Mesenchymal stem cell (in vitro differentiated cells and primary cell): ENCODE measurements at regions not wholly inside any gene's neighbourhood (a gene's known extent, or its start where the extent isn't known, plus 50 kb on each side); places are given as distances from the start of the nearest gene placed in this dataset.

Experiments used
- DNase-seq: peaks from one replicate; pipeline ENCODE4 v3.0.0-alpha.2; 2013
- H2AFZ ChIP-seq: one replicate; pipeline ENCODE4 v1.6.1; 2013; ENCODE audit warnings: low read depth, mild to moderate bottlenecking, control low read depth, inconsistent platforms, low read length, moderate library complexity
- H2AK5ac ChIP-seq: 2 replicates; pipeline ENCODE4 v1.6.1; 2013; ENCODE audit warnings: low read length, moderate library complexity, mild to moderate bottlenecking, inconsistent platforms; ENCODE audit not compliant: severe bottlenecking
- H2BK120ac ChIP-seq: one replicate; pipeline ENCODE4 v1.6.1; 2013; ENCODE audit warnings: low read depth, mild to moderate bottlenecking, inconsistent platforms, low read length, moderate library complexity
- H2BK12ac ChIP-seq, 2 experiments: one replicate each; pipeline ENCODE4 v1.6.1; 2013; ENCODE audit warnings: inconsistent platforms in 2 of 2, low read length in 2 of 2, mild to moderate bottlenecking in 2 of 2, moderate library complexity in 2 of 2, control low read depth in 1 of 2
- H2BK15ac ChIP-seq: one replicate; pipeline ENCODE4 v1.6.1; 2013; ENCODE audit warnings: mild to moderate bottlenecking, low read depth, inconsistent platforms; ENCODE audit not compliant: poor library complexity, severe bottlenecking
- H2BK5ac ChIP-seq: 2 replicates; pipeline ENCODE4 v1.6.1; 2013; ENCODE audit warnings: low read depth, mild to moderate bottlenecking, low read length, control low read depth, inconsistent platforms; ENCODE audit not compliant: poor library complexity, severe bottlenecking
- H3K14ac ChIP-seq, 2 experiments: one replicate each; pipeline ENCODE4 v1.6.1; 2013; ENCODE audit warnings: inconsistent platforms in 2 of 2, low read length in 2 of 2, control low read depth in 1 of 2, mild to moderate bottlenecking in 1 of 2, moderate library complexity in 1 of 2
- H3K18ac ChIP-seq, 2 experiments: one replicate each; pipeline ENCODE4 v1.6.1; 2013; ENCODE audit warnings: inconsistent platforms in 2 of 2, low read length in 2 of 2, control low read depth in 1 of 2, low read depth in 1 of 2, mild to moderate bottlenecking in 1 of 2
- H3K23ac ChIP-seq, 2 experiments: one replicate each; pipeline ENCODE4 v1.6.1; 2013; ENCODE audit warnings: inconsistent platforms in 2 of 2, low read length in 2 of 2, mild to moderate bottlenecking in 2 of 2, moderate library complexity in 2 of 2, control low read depth in 1 of 2
- H3K27ac ChIP-seq: 2 replicates; pipeline ENCODE4 v1.5.1; 2013; ENCODE audit warnings: mild to moderate bottlenecking, moderate library complexity, low read length, control low read depth, inconsistent platforms; ENCODE audit not compliant: poor library complexity, severe bottlenecking
- H3K27me3 ChIP-seq, 2 experiments: 2 replicates each; pipeline versions ENCODE4 v1.6.1 to v1.7.0; 2013; ENCODE audit warnings: low read length in 2 of 2, mild to moderate bottlenecking in 2 of 2, moderate library complexity in 2 of 2, control low read depth in 1 of 2, inconsistent platforms in 1 of 2; ENCODE audit not compliant: control insufficient read depth in 1 of 2, insufficient read depth in 1 of 2
- H3K36me3 ChIP-seq, 2 experiments: 2 replicates each; pipeline versions ENCODE4 v1.6.1 to v1.7.0; 2013; ENCODE audit warnings: low read length in 2 of 2, control low read depth in 1 of 2, inconsistent platforms in 1 of 2, low read depth in 1 of 2, mild to moderate bottlenecking in 1 of 2; ENCODE audit not compliant: insufficient read depth in 2 of 2, control insufficient read depth in 1 of 2
- H3K4ac ChIP-seq, 2 experiments: one replicate each; pipeline ENCODE4 v1.6.1; 2013; ENCODE audit warnings: inconsistent platforms in 2 of 2, low read length in 2 of 2, mild to moderate bottlenecking in 2 of 2, moderate library complexity in 2 of 2, control low read depth in 1 of 2, low read depth in 1 of 2
- H3K4me1 ChIP-seq: 2 replicates; pipeline ENCODE4 v1.6.1; 2013; ENCODE audit warnings: low read depth, low read length, control low read depth; ENCODE audit not compliant: control insufficient read depth, insufficient read depth
- H3K4me2 ChIP-seq: 2 replicates; pipeline ENCODE4 v1.6.1; 2013; ENCODE audit warnings: low read length, mild to moderate bottlenecking, inconsistent platforms; ENCODE audit not compliant: poor library complexity, severe bottlenecking
- H3K4me3 ChIP-seq, 2 experiments: 2 replicates each; pipeline versions ENCODE4 v1.5.1 to v1.7.0; 2013; ENCODE audit warnings: low read length in 2 of 2, mild to moderate bottlenecking in 2 of 2, control low read depth in 1 of 2, low read depth in 1 of 2; ENCODE audit not compliant: insufficient read depth in 1 of 2
- H3K79me1 ChIP-seq: replicated peaks from 2 replicates; pipeline ENCODE4 v1.6.1; 2013; ENCODE audit warnings: mild to moderate bottlenecking, control low read depth, low read length, inconsistent platforms; ENCODE audit not compliant: poor library complexity, severe bottlenecking
- H3K9ac ChIP-seq: 2 replicates; pipeline ENCODE4 v1.7.0; 2013; ENCODE audit warnings: mild to moderate bottlenecking, low read length, moderate library complexity
- H3K9me3 ChIP-seq: 2 replicates; pipeline ENCODE4 v1.7.0; 2013; ENCODE audit warnings: mild to moderate bottlenecking, low read length; ENCODE audit not compliant: control insufficient read depth
- H4K8ac ChIP-seq: one replicate; pipeline ENCODE4 v1.6.1; 2013; ENCODE audit warnings: inconsistent platforms, mild to moderate bottlenecking, low read length, moderate library complexity
- H4K91ac ChIP-seq: one replicate; pipeline ENCODE4 v1.6.1; 2013; ENCODE audit warnings: mild to moderate bottlenecking, low read length, inconsistent platforms
- WGBS: methylation state at CpG from one replicate; pipeline ENCODE4 v1.1.7; 2013; ENCODE audit warnings: mixed read lengths; 5-methylcytosine and 5-hydroxymethylcytosine counted together

GRCh38 chr14:56703947-56704346 lies 106.3 kb downstream of the OTX2 start:
- Histone ChIP-seq H3K4ac (no peak overlapping the region), H3K27me3 (peaks cover 0 to 4% of the 10 kb centered on the region in 2 experiments), H4K8ac (no peak overlapping the region), H4K91ac (no peak overlapping the region), H2AFZ (no peak overlapping the region), H2BK5ac (no peak overlapping the region), H3K23ac (no peak overlapping the region), H3K27ac (no peak overlapping the region), H2BK12ac (no peak overlapping the region), H3K4me2 (no peak overlapping the region), H3K9ac (no peak overlapping the region), H3K4me1 (no peaks in the 10 kb centered on the region), H3K18ac (no peak overlapping the region), H3K9me3 (no peaks in the 10 kb centered on the region), H2AK5ac (no peak overlapping the region), H3K14ac (no peak overlapping the region), H3K4me3 (no peak overlapping the region), H3K36me3 (no peaks in the 10 kb centered on the region), H2BK120ac (no peak overlapping the region), H3K79me1 (no peaks in the 10 kb centered on the region), H2BK15ac (no peak overlapping the region)
- WGBS, result 56% methylated on average over 4 of the region's 6 CpGs
- no peak for DNase-seq

DNA sequence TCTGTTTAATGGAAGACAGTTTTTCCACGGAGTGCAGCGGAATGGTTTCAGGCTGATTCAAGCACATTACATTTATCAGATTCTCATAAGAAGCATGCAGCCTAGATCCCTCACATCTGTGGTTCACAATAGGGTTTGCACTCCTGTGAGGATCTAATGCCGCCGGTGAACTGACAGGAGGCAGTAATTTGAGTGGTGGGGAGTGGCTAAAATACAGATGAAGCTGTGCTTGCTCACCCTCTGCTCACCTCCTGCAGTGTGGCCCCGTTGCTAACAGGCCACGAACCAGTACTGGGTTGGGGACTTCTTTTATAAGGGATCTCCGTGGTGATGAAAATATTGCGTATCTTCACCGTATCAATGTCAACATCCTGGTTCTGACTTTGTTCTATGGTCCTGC lies 107.8 kb downstream of the OTX2 start:
- DNase-seq, result no peak
- Histone ChIP-seq H3K79me1 (no peaks in the 10 kb centered on the region), H3K36me3 (no peaks in the 10 kb centered on the region), H3K27ac (no peak overlapping the region), H4K8ac (no peak overlapping the region), H2AK5ac (no peak overlapping the region), H2BK5ac (no peak overlapping the region), H3K18ac (no peak overlapping the region), H3K4me3 (no peak overlapping the region), H3K14ac (no peak overlapping the region), H2BK120ac (no peak overlapping the region), H3K9ac (no peak overlapping the region), H2AFZ (no peak overlapping the region), H3K4me1 (no peaks in the 10 kb centered on the region), H4K91ac (no peak overlapping the region), H3K4me2 (no peak overlapping the region), H2BK12ac (no peak overlapping the region), H3K27me3 (no peaks in the 10 kb centered on the region), H3K4ac (no peak overlapping the region), H2BK15ac (no peak overlapping the region), H3K23ac (no peak overlapping the region), H3K9me3 (no peaks in the 10 kb centered on the region)
- WGBS, result 45% methylated on average over 9 of the region's 9 CpGs
